B cell (primary cell): ENCODE measurements at regions not wholly inside any gene's neighbourhood (a gene's known extent, or its start where the extent isn't known, plus 50 kb on each side); places are given as distances from the start of the nearest gene placed in this dataset.

Experiments
- EZH2 ChIP-seq: IDR thresholded peaks from 2 replicates; pipeline ENCODE4 v1.6.1; 2012; ENCODE audit warnings: borderline replicate concordance, low read depth, mild to moderate bottlenecking, moderate library complexity, low read length; ENCODE audit not compliant: insufficient read depth, poor library complexity, severe bottlenecking
- TF ChIP-seq, protein P1 (sequence below): fragments of 200-600 bp; IDR thresholded peaks from one replicate; pipeline ENCODE4 v1.8.0; 2022; ENCODE audit warnings: antibody characterized with exemption, mild to moderate bottlenecking

DNA sequence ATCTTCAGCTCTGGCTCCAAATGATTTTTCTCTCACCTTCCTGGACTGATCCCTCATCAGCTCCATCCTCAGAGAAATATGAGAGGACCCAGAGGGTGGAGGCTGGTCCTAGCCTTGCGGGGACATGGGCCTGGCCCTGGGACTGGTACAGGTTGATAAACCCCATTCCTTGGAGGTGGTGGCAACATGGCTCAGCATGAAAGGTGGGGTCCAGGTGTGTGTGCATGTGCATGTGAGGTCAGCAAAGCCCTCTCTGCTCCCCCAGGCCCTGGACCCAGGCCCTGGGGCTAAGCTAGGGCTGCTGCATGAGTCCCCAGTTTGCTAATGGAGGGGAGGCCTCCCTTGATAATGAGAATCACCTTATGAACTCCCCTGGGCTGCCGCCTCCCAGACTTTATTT, 363.1 kb downstream of the MATN1 start:
- TF ChIP-seq, protein P1, sequence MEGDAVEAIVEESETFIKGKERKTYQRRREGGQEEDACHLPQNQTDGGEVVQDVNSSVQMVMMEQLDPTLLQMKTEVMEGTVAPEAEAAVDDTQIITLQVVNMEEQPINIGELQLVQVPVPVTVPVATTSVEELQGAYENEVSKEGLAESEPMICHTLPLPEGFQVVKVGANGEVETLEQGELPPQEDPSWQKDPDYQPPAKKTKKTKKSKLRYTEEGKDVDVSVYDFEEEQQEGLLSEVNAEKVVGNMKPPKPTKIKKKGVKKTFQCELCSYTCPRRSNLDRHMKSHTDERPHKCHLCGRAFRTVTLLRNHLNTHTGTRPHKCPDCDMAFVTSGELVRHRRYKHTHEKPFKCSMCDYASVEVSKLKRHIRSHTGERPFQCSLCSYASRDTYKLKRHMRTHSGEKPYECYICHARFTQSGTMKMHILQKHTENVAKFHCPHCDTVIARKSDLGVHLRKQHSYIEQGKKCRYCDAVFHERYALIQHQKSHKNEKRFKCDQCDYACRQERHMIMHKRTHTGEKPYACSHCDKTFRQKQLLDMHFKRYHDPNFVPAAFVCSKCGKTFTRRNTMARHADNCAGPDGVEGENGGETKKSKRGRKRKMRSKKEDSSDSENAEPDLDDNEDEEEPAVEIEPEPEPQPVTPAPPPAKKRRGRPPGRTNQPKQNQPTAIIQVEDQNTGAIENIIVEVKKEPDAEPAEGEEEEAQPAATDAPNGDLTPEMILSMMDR = no peak
- TF ChIP-seq EZH2 = no peak
